HG03045 (cell line): ENCODE measurements at regions not wholly inside any gene's neighbourhood (a gene's known extent, or its start where the extent isn't known, plus 50 kb on each side); places are given as distances from the start of the nearest gene placed in this dataset.

Experiments
- ATAC-seq: cut with Tn5 transposase; IDR thresholded peaks from one replicate; pipeline ENCODE4 v1.9.1; 2021; ENCODE audit warnings: mild to moderate bottlenecking, moderate library complexity; ENCODE audit not compliant: unreplicated experiment

GRCh38 chr16:22757202-22757601, 56.8 kb upstream of the HS3ST2 start:
- no peak for ATAC-seq

- ATAC-seq: no peak
Observed at GRCh38 chr16:22762486-22762885, 51.5 kb upstream of the HS3ST2 start.

DNA sequence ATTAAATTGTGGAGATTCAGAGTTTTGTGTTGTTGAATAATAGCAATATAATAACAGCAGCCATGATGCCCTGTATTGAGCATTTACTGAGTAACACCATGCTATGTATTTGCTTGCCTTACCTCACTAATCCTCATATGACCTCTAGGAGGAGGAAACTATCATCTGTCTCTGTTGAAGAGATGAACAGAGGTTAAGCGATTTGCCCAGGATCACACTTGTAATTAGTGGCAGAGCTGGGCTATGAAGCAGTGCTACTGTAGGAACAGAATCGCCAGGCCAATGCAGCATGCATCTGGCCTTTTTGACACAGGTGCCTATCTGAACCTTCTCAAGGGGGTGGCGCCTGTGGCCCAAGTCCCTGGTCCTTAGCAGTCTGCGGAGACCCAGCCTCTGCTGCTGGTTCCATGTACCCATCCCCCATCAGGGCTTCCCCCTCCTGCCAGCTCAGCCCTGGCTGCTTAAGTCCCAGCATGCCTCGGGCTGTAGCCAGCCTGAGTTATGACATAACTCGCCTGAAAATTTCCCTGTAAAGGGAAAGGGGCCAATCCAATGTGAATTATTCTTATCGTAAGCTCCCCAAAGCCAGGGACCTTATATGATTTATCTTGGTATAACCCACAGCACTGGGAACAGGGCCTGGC, 50.4 kb upstream of the HS3ST2 start:
- ATAC-seq: no peak
